Neural progenitor cell (in vitro differentiated cells): ENCODE measurements at regions not wholly inside any gene's neighbourhood (a gene's known extent, or its start where the extent isn't known, plus 50 kb on each side); places are given as distances from the start of the nearest gene placed in this dataset.

ENCODE experiments used
- DNase-seq: peaks from one replicate; pipeline ENCODE4 v3.0.0-alpha.2; 2016; ENCODE audit warnings: low spot score
- H2AFZ ChIP-seq: fragments of 200-600 bp; sonication (generic); replicated peaks from 2 replicates; pipeline ENCODE4 v1.6.1; 2016; ENCODE audit warnings: antibody characterized with exemption
- H3F3A ChIP-seq: fragments of 200-600 bp; sonication (generic); 2 replicates; pipeline ENCODE4 v1.6.1; 2016; ENCODE audit warnings: antibody characterized with exemption, low read depth
- H3K27ac ChIP-seq: fragments of 200-600 bp; sonication (generic); 2 replicates; pipeline ENCODE4 v1.5.1; 2016; ENCODE audit warnings: mild to moderate bottlenecking
- H3K27me3 ChIP-seq: fragments of 200-600 bp; sonication (generic); 2 replicates; pipeline ENCODE4 v1.6.1; 2016; ENCODE audit warnings: mild to moderate bottlenecking, moderate library complexity
- H3K36me3 ChIP-seq: fragments of 200-600 bp; sonication (generic); 2 replicates; pipeline ENCODE4 v1.5.1; 2016
- H3K4me1 ChIP-seq: fragments of 200-600 bp; sonication (generic); 2 replicates; pipeline ENCODE4 v1.6.1; 2016; ENCODE audit warnings: mixed run types
- H3K4me2 ChIP-seq: fragments of 200-600 bp; sonication (generic); 2 replicates; pipeline ENCODE4 v1.6.1; 2016
- H3K4me3 ChIP-seq: fragments of 200-600 bp; sonication (generic); 2 replicates; pipeline ENCODE4 v1.5.1; 2016
- H3K79me2 ChIP-seq: fragments of 200-600 bp; sonication (generic); 2 replicates; pipeline ENCODE4 v1.6.1; 2016; ENCODE audit warnings: low read depth
- H3K9ac ChIP-seq: fragments of 200-600 bp; sonication (generic); 2 replicates; pipeline ENCODE4 v1.6.1; 2016
- H3K9me3 ChIP-seq: fragments of 200-600 bp; sonication (generic); 2 replicates; pipeline ENCODE4 v1.5.1; 2016; ENCODE audit warnings: low read depth
- H4K20me1 ChIP-seq: fragments of 200-600 bp; sonication (generic); 2 replicates; pipeline ENCODE4 v1.6.1; 2016; ENCODE audit warnings: low read depth
- H3K27ac Mint-ChIP-seq: 3 replicates; pipeline ENCODE4 v1.8.0; 2021; ENCODE audit warnings: mixed read lengths
- H3K27me3 Mint-ChIP-seq: 2 replicates; pipeline ENCODE4 v1.8.0; 2022; ENCODE audit warnings: low read depth, mild to moderate bottlenecking, inconsistent platforms, moderate library complexity, mixed read lengths; ENCODE audit not compliant: insufficient read depth
- H3K36me3 Mint-ChIP-seq: 3 replicates; pipeline ENCODE4 v1.8.0; 2021; ENCODE audit warnings: mixed read lengths
- H3K4me1 Mint-ChIP-seq: 3 replicates; pipeline ENCODE4 v1.8.0; 2021; ENCODE audit warnings: mixed read lengths
- H3K4me3 Mint-ChIP-seq: 3 replicates; pipeline ENCODE4 v1.8.0; 2021; ENCODE audit warnings: mild to moderate bottlenecking, moderate library complexity, mixed read lengths
- H3K9me3 Mint-ChIP-seq: 3 replicates; pipeline ENCODE4 v1.8.0; 2020; ENCODE audit warnings: mixed read lengths
- CTCF ChIP-seq: fragments of 200-600 bp; sonication (generic); IDR thresholded peaks from 2 replicates; pipeline ENCODE4 v1.5.1; 2017; ENCODE audit warnings: antibody characterized with exemption, mild to moderate bottlenecking
- EZH2 ChIP-seq: fragments of 200-600 bp; sonication (generic); IDR thresholded peaks from 2 replicates; pipeline ENCODE4 v1.6.1; 2017; ENCODE audit warnings: antibody characterized with exemption, mild to moderate bottlenecking, moderate library complexity
- EZH2phosphoT487 ChIP-seq: fragments of 200-600 bp; sonication (generic); IDR thresholded peaks from 2 replicates; pipeline ENCODE4 v1.6.1; 2017; ENCODE audit warnings: antibody characterized with exemption

- Histone ChIP-seq H3F3A (no peaks in the 10 kb centered on the region), H3K4me2 (no peak overlapping the region), H3K4me1 (no peaks in the 10 kb centered on the region), H3K27ac (no peak overlapping the region), H3K27me3 (no peaks in the 10 kb centered on the region), H2AFZ (no peak overlapping the region), H4K20me1 (no peaks in the 10 kb centered on the region), H3K79me2 (no peaks in the 10 kb centered on the region), H3K36me3 (no peaks in the 10 kb centered on the region), H3K4me3 (no peak overlapping the region), H3K9ac (no peak overlapping the region), H3K9me3 (no peaks in the 10 kb centered on the region)
- no peak for DNase-seq
- peaks cover 10% of the 10 kb centered on the region for H3K9me3 Mint-ChIP-seq
- no peak for TF ChIP-seq EZH2
- TF ChIP-seq CTCF = no peak
- no peak for TF ChIP-seq EZH2phosphoT487
- no peaks in the 10 kb centered on the region for H3K27me3 Mint-ChIP-seq
- H3K36me3 Mint-ChIP-seq = no peaks in the 10 kb centered on the region
- no peak overlapping the region for H3K4me3 Mint-ChIP-seq
- H3K27ac Mint-ChIP-seq = no peak overlapping the region
- no peaks in the 10 kb centered on the region for H3K4me1 Mint-ChIP-seq
These were observed 82.5 kb downstream of the RPL22L1 start for GRCh38 chr3:170787464-170787863.

- Mint-ChIP-seq H3K27ac (no peak overlapping the region), H3K4me3 (no peak overlapping the region), H3K36me3 (no peaks in the 10 kb centered on the region), H3K4me1 (no peaks in the 10 kb centered on the region), H3K9me3 (peaks cover 8% of the 10 kb centered on the region), H3K27me3 (no peaks in the 10 kb centered on the region)
- H2AFZ ChIP-seq = no peak overlapping the region
- H4K20me1 ChIP-seq = no peaks in the 10 kb centered on the region
- H3K4me2 ChIP-seq = no peak overlapping the region
- no peaks in the 10 kb centered on the region for H3K9me3 ChIP-seq
- TF ChIP-seq EZH2phosphoT487 (no peak), EZH2 (no peak)
- no peaks in the 10 kb centered on the region for H3F3A ChIP-seq
- DNase-seq = no peak
- no peaks in the 10 kb centered on the region for H3K36me3 ChIP-seq
- H3K9ac ChIP-seq = no peak overlapping the region
- no peaks in the 10 kb centered on the region for H3K79me2 ChIP-seq
- H3K27me3 ChIP-seq = no peaks in the 10 kb centered on the region
- no peak overlapping the region for H3K27ac ChIP-seq
- H3K4me1 ChIP-seq = no peaks in the 10 kb centered on the region
- no peak overlapping the region for H3K4me3 ChIP-seq
These were observed 84.5 kb downstream of the RPL22L1 start for GRCh38 chr3:170785454-170785853.

GRCh38 chr3:170784406-170784805, 85.6 kb downstream of the RPL22L1 start:
- Mint-ChIP-seq H3K4me3 (no peak overlapping the region), H3K9me3 (peaks cover 6% of the 10 kb centered on the region), H3K27ac (no peak overlapping the region), H3K27me3 (no peaks in the 10 kb centered on the region), H3K36me3 (no peaks in the 10 kb centered on the region), H3K4me1 (no peaks in the 10 kb centered on the region)
- no peak for DNase-seq
- Histone ChIP-seq H3K4me1 (no peaks in the 10 kb centered on the region), H4K20me1 (no peaks in the 10 kb centered on the region), H3K79me2 (no peaks in the 10 kb centered on the region), H3K36me3 (no peaks in the 10 kb centered on the region), H3K9ac (no peak overlapping the region), H3K27me3 (no peaks in the 10 kb centered on the region), H3F3A (no peaks in the 10 kb centered on the region), H3K4me3 (no peak overlapping the region), H2AFZ (no peak overlapping the region), H3K4me2 (no peak overlapping the region), H3K9me3 (no peaks in the 10 kb centered on the region), H3K27ac (no peak overlapping the region)
- no peak for TF ChIP-seq EZH2
- no peak for TF ChIP-seq EZH2phosphoT487
- no peak for TF ChIP-seq CTCF

GRCh38 chr3:170780955-170781354, 89.0 kb downstream of the RPL22L1 start:
- Histone ChIP-seq H3K27ac (no peak overlapping the region), H2AFZ (no peak overlapping the region), H3K9ac (no peak overlapping the region), H3F3A (no peaks in the 10 kb centered on the region), H3K4me2 (no peak overlapping the region), H3K79me2 (no peaks in the 10 kb centered on the region), H3K4me1 (no peaks in the 10 kb centered on the region), H3K27me3 (no peaks in the 10 kb centered on the region), H4K20me1 (no peaks in the 10 kb centered on the region), H3K9me3 (no peaks in the 10 kb centered on the region), H3K4me3 (no peak overlapping the region), H3K36me3 (no peaks in the 10 kb centered on the region)
- Mint-ChIP-seq H3K4me1 (no peaks in the 10 kb centered on the region), H3K27me3 (no peaks in the 10 kb centered on the region), H3K9me3 (peaks cover 3% of the 10 kb centered on the region), H3K4me3 (no peak overlapping the region), H3K27ac (no peak overlapping the region), H3K36me3 (no peaks in the 10 kb centered on the region)
- TF ChIP-seq EZH2 (no peak), EZH2phosphoT487 (no peak), CTCF (no peak)
- DNase-seq = no peak
